Fibroblast of mammary gland (primary cell): ENCODE measurements at regions not wholly inside any gene's neighbourhood (a gene's known extent, or its start where the extent isn't known, plus 50 kb on each side); places are given as distances from the start of the nearest gene placed in this dataset.
A peak's percentile ranks its signal among the peaks of the same experiment; 100 is the strongest.

Experiments
- DNase-seq: peaks from one replicate; pipeline ENCODE4 v3.0.0-alpha.2; 2010; ENCODE audit warnings: low read depth
- H3K4me3 ChIP-seq: 2 replicates; pipeline ENCODE4 v1.5.1; 2011; ENCODE audit warnings: low read depth, mild to moderate bottlenecking, low read length, moderate library complexity; ENCODE audit not compliant: control insufficient read depth
- TF ChIP-seq, protein P1 (sequence below): conservative IDR thresholded peaks from 2 replicates; pipeline ENCODE4 v1.5.1; 2011; ENCODE audit warnings: low read depth, low read length, inconsistent platforms; ENCODE audit not compliant: control insufficient read depth, insufficient read depth

DNA sequence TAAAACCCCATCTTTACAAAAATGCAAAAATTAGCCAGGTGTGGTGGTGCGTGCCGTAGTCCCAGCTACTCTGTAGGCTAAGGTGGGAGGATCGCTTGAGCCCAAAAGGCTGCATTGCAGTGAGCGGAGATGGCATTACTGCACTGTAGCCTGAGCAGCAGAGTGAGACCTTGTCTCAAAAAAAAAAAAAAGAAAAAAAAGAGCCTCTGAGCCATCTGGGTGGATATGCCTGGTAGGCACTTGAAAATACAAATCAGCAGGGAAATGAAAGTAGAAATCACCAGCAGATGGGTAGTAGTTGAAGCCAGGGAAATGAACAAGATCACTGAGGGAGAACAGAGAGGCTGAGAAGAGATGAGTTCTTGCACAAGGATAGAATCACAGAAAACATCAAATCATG, 131.0 kb upstream of the HMCN1 start:
- no peak for DNase-seq
- no peak overlapping the region for H3K4me3 ChIP-seq

DNA sequence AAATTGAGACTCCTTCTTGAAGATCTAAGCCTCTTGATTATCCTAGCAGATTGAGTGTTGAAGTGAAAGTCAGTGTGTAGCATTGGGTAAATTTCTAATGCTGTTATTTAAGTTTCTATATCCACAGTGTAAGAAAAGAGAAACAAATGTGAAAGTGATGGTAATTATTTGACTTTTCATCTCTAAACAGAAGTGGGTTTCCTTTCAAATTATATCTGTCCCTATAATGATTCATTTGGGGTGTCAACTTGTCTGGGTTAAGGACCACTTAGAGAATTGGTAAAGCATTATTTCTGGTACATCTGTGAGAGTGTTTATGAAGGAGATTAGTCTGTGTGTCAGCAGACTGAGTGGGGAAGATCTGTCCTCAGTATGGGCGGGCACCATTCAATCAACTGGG, 133.0 kb upstream of the HMCN1 start:
- H3K4me3 ChIP-seq, result no peak overlapping the region
- DNase-seq, result no peak
- TF ChIP-seq, protein P1, sequence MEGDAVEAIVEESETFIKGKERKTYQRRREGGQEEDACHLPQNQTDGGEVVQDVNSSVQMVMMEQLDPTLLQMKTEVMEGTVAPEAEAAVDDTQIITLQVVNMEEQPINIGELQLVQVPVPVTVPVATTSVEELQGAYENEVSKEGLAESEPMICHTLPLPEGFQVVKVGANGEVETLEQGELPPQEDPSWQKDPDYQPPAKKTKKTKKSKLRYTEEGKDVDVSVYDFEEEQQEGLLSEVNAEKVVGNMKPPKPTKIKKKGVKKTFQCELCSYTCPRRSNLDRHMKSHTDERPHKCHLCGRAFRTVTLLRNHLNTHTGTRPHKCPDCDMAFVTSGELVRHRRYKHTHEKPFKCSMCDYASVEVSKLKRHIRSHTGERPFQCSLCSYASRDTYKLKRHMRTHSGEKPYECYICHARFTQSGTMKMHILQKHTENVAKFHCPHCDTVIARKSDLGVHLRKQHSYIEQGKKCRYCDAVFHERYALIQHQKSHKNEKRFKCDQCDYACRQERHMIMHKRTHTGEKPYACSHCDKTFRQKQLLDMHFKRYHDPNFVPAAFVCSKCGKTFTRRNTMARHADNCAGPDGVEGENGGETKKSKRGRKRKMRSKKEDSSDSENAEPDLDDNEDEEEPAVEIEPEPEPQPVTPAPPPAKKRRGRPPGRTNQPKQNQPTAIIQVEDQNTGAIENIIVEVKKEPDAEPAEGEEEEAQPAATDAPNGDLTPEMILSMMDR, result no peak

More for the DNA sequence above, 131.0 kb upstream of the HMCN1 start:
- TF ChIP-seq, protein P1, result no peak

GRCh38 chr1:185600641-185601040, 133.6 kb upstream of the HMCN1 start:
- DNase-seq, result no peak
- no peak overlapping the region for H3K4me3 ChIP-seq
- TF ChIP-seq, protein P1, result no peak

DNA sequence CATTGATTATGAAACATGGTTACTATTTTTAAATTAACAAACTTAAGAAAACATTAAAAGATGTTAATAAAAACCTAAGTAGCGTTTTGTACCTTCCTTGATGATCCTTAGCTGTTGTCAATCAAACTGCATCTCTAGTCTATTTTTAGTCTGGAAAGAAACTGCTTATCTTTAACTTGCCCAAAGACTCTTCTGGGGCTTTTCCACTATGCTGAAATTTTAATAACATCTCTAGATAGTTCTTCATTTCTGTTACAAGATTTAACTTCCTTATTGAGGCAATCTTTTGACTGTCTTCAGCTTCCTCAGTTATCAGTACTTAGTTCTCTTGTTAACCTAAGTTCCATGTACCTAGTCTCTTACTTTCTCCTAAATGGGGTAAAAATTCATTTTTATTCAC, 135.9 kb upstream of the HMCN1 start:
- no peak overlapping the region for H3K4me3 ChIP-seq
- TF ChIP-seq, protein P1, result no peak
- no peak for DNase-seq

GRCh38 chr1:185595835-185596667, 138.1 kb upstream of the HMCN1 start:
- peak; percentile 48 for DNase-seq
- TF ChIP-seq, protein P1, result peak; percentile 79
- H3K4me3 ChIP-seq, result no peak overlapping the region

DNA sequence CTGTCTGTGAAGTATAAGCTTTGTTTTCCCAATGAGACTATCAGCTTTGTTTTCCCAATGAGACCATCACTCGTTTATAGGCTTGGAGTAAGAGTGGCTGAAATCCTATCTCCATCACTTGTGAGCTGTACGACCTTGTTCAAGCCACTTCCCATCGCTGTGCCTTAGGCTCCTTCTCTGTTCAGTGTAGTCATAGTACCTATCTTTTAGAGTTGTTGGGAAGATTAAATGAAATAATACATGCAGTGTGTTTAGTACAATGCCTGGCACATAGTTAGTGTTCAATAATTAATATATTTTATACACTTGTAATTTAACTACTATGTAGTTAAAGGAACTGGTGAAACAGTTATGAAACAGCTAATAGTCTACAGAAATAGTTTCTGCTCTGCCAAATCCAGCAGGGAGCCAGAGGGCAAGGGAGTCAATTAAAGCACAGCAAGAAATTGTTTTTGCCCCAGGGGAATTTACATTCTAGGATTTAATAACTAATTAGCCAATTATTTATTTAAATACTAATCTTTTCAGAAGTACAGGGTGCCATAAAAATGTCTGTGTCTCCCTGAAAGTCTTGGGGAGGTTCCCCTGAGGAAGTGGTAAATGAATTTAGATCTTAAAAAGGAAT, 139.3 kb upstream of the HMCN1 start:
- DNase-seq, result no peak
- TF ChIP-seq, protein P1, result no peak
- H3K4me3 ChIP-seq, result no peak overlapping the region

DNA sequence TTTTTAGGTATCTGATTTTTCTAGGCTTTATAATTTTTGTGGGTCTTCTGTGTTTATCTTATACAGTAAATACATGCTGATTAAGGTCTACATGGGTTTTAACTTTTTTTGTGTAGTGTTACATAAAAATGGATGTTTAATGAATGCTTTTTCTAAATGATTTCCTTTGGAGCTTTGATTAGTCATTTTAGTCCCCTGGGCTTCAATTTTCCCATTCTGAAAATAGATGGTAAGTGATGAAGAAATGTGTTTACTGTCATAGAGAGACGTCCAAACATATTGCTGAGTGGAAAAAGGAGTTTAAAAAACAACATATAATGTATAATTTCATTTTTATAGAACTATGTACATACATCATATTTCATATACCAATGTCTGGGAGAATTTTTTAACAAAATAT, 140.9 kb upstream of the HMCN1 start:
- TF ChIP-seq, protein P1, result no peak
- DNase-seq, result peak; percentile 23
- no peak overlapping the region for H3K4me3 ChIP-seq
